ENCODE measurements at regions not wholly inside any gene's neighbourhood (a gene's known extent, or its start where the extent isn't known, plus 50 kb on each side); places are given as distances from the start of the nearest gene placed in this dataset.

DNA sequence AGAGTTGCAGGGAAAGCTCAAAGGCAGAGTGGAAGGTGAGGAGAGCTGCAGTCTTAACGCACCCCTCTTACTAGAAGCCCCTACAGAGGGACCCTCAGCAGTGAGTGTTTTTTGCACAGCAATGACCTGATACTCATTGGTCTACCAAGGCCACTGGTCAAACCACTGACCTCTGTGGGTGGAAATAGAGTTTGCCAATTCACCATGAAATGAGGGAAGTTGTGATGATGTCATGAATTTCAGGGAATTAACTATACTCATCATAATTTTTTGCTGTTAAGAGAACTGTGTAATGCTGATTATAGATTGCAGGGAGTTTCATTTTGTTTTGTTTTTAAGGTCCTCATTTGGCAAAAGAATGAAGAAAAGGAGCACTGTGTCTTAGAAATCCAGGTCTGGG, 101.7 kb upstream of the SMAD3 start:
- no peaks in the 10 kb centered on the region for H3K9me2 ChIP-seq (ENCODE audit: insufficient read depth, low read length)
- BruUV-seq (replicated peaks), result no TSS peak
- H3K4me3 ChIP-seq (ENCODE audit: low read depth, low read length, poor library complexity, severe bottlenecking), result no peak overlapping the region
- no peak for DNase-seq (ENCODE audit: low spot score)
- TF ChIP-seq EZH2phosphoT487 (IDR thresholded peaks at IDR 0.05; ENCODE audit: borderline replicate concordance, low read depth, low read length), result no peak
- TF ChIP-seq, protein P1, sequence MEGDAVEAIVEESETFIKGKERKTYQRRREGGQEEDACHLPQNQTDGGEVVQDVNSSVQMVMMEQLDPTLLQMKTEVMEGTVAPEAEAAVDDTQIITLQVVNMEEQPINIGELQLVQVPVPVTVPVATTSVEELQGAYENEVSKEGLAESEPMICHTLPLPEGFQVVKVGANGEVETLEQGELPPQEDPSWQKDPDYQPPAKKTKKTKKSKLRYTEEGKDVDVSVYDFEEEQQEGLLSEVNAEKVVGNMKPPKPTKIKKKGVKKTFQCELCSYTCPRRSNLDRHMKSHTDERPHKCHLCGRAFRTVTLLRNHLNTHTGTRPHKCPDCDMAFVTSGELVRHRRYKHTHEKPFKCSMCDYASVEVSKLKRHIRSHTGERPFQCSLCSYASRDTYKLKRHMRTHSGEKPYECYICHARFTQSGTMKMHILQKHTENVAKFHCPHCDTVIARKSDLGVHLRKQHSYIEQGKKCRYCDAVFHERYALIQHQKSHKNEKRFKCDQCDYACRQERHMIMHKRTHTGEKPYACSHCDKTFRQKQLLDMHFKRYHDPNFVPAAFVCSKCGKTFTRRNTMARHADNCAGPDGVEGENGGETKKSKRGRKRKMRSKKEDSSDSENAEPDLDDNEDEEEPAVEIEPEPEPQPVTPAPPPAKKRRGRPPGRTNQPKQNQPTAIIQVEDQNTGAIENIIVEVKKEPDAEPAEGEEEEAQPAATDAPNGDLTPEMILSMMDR (conservative IDR thresholded peaks at IDR 0.05; ENCODE audit: low read length), result no peak
- no peak overlapping the region for H2AFZ ChIP-seq (ENCODE audit: low read length)
- H3K79me2 ChIP-seq (ENCODE audit: insufficient read depth, low read depth, low read length), result no peaks in the 10 kb centered on the region
- CTCF ChIA-PET (ENCODE audit: unreplicated experiment), result no interaction called here
- POLR2A ChIA-PET, result no interaction called here
- H3K4me1 ChIP-seq (ENCODE audit: insufficient read depth, low read length, poor library complexity, severe bottlenecking), result no peaks in the 10 kb centered on the region
- H4K20me1 ChIP-seq (ENCODE audit: insufficient read depth, low read length), result no peaks in the 10 kb centered on the region
- no peaks in the 10 kb centered on the region for H3K36me3 ChIP-seq (ENCODE audit: insufficient read depth, low read length)
- no peaks in the 10 kb centered on the region for H3K9me3 ChIP-seq (ENCODE audit: low read length)
- no peak overlapping the region for H3K4me2 ChIP-seq (ENCODE audit: low read length)
- intact Hi-C loops (cut with micrococcal nuclease; ENCODE audit: unreplicated experiment), result no loop called here
- no peak overlapping the region for H3K27ac ChIP-seq (ENCODE audit: low read depth, low read length, poor library complexity, severe bottlenecking)

DNA sequence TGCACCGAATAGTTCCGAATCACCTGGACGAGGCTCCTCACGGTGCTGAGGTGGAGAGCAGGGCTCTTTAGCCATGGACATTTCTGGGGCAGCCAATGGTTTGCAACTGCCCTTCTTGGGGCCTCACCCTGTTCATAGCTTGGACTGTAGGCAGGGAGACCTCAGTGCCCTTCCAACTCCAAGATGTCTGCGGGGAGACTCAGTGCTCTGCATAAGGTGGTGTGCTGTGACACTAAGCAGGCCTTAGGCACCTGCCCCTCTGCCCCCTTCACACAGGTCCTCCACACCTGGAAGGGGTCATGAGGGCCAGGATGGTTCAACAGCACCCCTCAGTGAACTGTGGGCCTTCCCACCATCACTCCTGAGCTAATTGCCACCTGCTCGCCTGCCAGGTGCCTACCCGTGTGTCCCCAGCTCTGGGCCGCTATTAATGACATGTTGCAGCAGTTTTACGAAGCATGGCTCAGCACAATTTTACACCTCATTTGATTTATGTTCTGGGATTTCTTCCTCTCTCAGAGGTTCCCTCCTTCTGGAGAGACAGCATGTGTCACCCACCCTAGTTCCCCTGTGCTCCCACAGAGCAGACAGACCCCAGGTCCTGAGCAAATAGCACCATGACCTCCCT, 101.2 kb upstream of the SMAD3 start:
- intact Hi-C loops (cut with micrococcal nuclease; ENCODE audit: unreplicated experiment), result no loop called here
- H2AFZ ChIP-seq (ENCODE audit: low read length), result no peak overlapping the region
- CTCF ChIA-PET (ENCODE audit: unreplicated experiment), result no interaction called here
- H3K79me2 ChIP-seq (ENCODE audit: insufficient read depth, low read depth, low read length), result no peaks in the 10 kb centered on the region
- H3K4me3 ChIP-seq (ENCODE audit: low read depth, low read length, poor library complexity, severe bottlenecking), result no peak overlapping the region
- H4K20me1 ChIP-seq (ENCODE audit: insufficient read depth, low read length), result no peaks in the 10 kb centered on the region
- no peaks in the 10 kb centered on the region for H3K9me2 ChIP-seq (ENCODE audit: insufficient read depth, low read length)
- H3K27ac ChIP-seq (ENCODE audit: low read depth, low read length, poor library complexity, severe bottlenecking), result no peak overlapping the region
- H3K9me3 ChIP-seq (ENCODE audit: low read length), result no peaks in the 10 kb centered on the region
- no peak overlapping the region for H3K4me2 ChIP-seq (ENCODE audit: low read length)
- no peak for DNase-seq (ENCODE audit: low spot score)
- no peaks in the 10 kb centered on the region for H3K4me1 ChIP-seq (ENCODE audit: insufficient read depth, low read length, poor library complexity, severe bottlenecking)
- no TSS peak for BruUV-seq (replicated peaks)
- no peak for TF ChIP-seq EZH2phosphoT487 (IDR thresholded peaks at IDR 0.05; ENCODE audit: borderline replicate concordance, low read depth, low read length)
- TF ChIP-seq, protein P1 (conservative IDR thresholded peaks at IDR 0.05; ENCODE audit: low read length), result no peak
- POLR2A ChIA-PET, result interaction anchor here (0.6 kb wide), 1 partner anchor 819 kb away, joined by 3 read pairs; no protein-coding TSS in a partner anchor
- H3K36me3 ChIP-seq (ENCODE audit: insufficient read depth, low read length), result no peaks in the 10 kb centered on the region

DNA sequence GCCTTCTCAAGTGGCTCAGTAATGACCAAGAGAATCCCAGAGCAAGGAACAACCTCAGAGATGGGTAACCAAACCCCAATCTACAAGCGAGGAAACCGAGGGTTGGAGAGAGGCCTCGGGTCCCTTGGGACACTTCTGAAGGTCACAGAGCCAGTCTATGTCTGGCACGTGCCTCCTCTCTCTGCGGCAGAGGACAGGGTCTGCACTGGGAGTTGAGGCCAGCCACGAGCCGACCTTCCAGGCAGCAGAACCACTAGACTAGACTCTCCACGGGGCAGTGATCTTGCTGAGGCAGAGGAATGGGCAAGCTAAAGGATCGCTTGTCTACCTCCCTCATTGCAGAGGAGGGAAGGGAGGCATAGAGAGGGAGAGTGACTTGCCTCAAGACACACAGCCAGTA, 100.6 kb upstream of the SMAD3 start:
- no peak for DNase-seq (ENCODE audit: low spot score)
- no peaks in the 10 kb centered on the region for H4K20me1 ChIP-seq (ENCODE audit: insufficient read depth, low read length)
- H3K9me3 ChIP-seq (ENCODE audit: low read length), result no peaks in the 10 kb centered on the region
- H3K4me3 ChIP-seq (ENCODE audit: low read depth, low read length, poor library complexity, severe bottlenecking), result no peak overlapping the region
- H3K79me2 ChIP-seq (ENCODE audit: insufficient read depth, low read depth, low read length), result no peaks in the 10 kb centered on the region
- ChIA-PET CTCF (ENCODE audit: unreplicated experiment) (no interaction called here), POLR2A (no interaction called here)
- TF ChIP-seq EZH2phosphoT487 (IDR thresholded peaks at IDR 0.05; ENCODE audit: borderline replicate concordance, low read depth, low read length), result no peak
- TF ChIP-seq, protein P1 (conservative IDR thresholded peaks at IDR 0.05; ENCODE audit: low read length), result no peak
- H3K9me2 ChIP-seq (ENCODE audit: insufficient read depth, low read length), result no peaks in the 10 kb centered on the region
- no peak overlapping the region for H2AFZ ChIP-seq (ENCODE audit: low read length)
- H3K4me1 ChIP-seq (ENCODE audit: insufficient read depth, low read length, poor library complexity, severe bottlenecking), result no peaks in the 10 kb centered on the region
- no peak overlapping the region for H3K4me2 ChIP-seq (ENCODE audit: low read length)
- BruUV-seq (replicated peaks), result no TSS peak
- intact Hi-C loops (cut with micrococcal nuclease; ENCODE audit: unreplicated experiment), result no loop called here
- no peaks in the 10 kb centered on the region for H3K36me3 ChIP-seq (ENCODE audit: insufficient read depth, low read length)
- no peak overlapping the region for H3K27ac ChIP-seq (ENCODE audit: low read depth, low read length, poor library complexity, severe bottlenecking)

Data from OCI-LY7 (cell line).